SKM-1 (cell line): ENCODE measurements at regions not wholly inside any gene's neighbourhood (a gene's known extent, or its start where the extent isn't known, plus 50 kb on each side); places are given as distances from the start of the nearest gene placed in this dataset.
"Not testable (repeated sequence)": the region's sequence is repeated elsewhere in the genome, so short reads cannot be mapped to it uniquely, and the experiment has no call there.

ENCODE experiments used
- DNase-seq: peaks from one replicate; lab custom pipeline; 2025; ENCODE audit not compliant: unreplicated experiment; lab: John Stamatoyannopoulos, UW

GRCh38 chr12:90515199-90516175 is 439.5 kb downstream of the CCER1 start:
- DNase-seq, result no peak

DNA sequence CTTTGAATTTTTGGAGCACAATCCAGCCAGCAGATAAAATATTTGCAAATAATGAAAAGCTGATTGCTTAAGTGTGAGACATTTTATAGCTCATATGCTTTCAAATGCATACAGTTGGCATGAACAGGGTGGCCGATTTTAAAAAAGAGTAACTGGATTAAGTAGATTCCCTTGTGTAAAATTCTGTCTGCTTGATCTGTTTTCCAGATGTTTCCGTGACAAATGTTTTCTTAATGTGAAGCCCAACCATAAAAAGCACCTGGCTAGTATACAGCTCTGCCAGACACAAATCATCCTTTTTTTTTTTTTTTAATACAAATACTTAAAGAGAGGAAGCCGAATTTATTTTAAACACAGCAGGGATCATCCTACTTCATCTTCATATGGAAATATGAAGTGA is 440.7 kb downstream of the CCER1 start:
- DNase-seq, result no peak

DNA sequence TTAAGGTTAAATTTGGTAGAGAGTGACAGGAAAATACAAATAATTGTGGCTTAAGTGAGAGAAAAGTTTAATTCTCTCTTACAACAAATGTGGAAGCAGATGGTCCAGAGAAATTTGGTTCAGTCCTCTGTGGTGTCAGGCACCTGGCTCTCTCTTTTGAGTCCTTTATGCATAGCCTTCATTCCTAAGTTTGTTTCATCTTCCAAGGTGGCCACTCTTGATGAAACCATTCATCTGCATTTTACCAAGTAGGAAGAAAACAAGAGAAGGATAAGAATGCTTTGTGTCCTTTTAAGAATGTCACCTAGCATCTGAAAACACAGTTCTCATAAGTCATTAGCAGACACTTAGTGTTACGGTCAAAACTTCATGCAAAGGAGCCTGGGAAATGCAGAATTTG is 442.5 kb downstream of the CCER1 start:
- no peak for DNase-seq

DNA sequence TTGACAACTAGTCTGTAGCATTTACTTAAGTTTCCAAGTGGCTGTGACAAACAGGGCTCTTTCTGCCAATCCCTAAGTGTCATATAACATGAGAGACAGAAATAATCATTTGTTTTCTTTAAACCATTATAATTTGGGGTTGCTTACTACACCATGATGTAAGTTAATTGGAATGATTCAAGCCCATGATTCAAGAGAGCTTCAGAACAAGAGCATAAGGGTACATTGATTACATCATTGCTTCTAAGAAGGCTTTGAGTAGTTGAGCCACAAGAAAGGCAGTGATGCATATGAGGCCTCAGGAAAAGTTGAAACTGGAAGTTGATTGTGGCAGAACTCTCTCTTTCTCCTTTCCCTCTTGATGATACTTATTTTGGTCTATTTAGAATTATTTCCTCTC is 444.0 kb downstream of the CCER1 start:
- DNase-seq, result no peak

- DNase-seq, result no peak
Observed at GRCh38 chr12:90504806-90505205, 450.2 kb downstream of the CCER1 start.

DNA sequence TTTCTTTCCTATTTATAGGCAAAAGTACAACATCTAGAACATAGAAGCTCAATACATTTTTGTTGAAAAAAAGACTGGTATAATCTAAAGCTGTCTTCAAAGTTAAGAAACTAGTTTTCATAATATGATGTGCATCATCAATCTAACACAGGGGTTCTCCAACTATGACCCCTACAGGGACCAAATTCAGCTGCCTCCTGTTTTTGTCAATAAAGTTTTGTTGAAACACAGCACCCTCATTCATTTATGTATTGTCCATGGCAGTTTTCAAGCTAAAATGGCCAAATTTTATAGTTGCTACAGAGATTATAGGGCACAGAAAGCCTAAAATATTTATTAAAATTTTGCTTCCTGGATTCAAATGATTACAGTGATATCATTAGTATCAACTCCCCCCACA is 452.9 kb downstream of the CCER1 start:
- no peak for DNase-seq

DNA sequence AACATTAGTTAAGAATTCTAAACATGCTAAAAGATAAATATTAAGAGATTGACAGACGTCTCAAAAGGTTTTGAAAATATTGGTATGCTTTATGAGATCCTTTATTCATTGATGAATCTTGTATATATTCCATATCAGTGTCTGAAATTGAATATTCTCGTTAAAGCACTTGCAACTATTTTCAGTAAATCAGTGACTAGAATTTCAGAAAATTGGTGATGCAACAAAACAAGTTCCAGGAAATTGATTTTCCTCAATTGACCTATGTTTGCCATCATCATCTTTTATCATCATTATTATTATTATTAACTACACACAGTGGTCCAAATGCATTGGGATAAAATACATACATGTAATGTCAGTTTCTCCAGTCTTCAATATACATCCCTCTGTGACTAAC is 453.6 kb downstream of the CCER1 start:
- no peak for DNase-seq

DNA sequence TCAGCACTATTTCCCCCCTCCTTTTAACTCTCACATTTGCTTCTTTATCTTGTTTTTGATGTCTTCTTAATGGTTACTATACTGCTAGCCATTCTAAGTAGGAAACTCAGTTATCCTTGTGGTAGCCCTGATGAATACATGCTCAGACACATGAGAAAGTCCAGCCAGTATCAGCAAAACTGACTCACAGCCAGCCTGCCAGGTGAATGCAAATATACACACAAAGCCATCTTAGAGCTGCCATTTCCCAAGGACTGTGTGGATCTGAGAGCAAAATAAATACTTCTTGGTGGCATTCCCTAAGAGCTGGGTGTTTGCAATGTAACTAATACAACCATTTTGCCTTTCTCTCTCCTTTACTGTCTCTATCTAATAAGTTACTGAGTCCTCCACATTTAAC is 455.2 kb downstream of the CCER1 start:
- DNase-seq, result no peak

GRCh38 chr12:90497923-90498545 is 456.9 kb downstream of the CCER1 start:
- DNase-seq, result no peak

GRCh38 chr12:90490355-90490754 is 464.6 kb downstream of the CCER1 start:
- no peak for DNase-seq

DNA sequence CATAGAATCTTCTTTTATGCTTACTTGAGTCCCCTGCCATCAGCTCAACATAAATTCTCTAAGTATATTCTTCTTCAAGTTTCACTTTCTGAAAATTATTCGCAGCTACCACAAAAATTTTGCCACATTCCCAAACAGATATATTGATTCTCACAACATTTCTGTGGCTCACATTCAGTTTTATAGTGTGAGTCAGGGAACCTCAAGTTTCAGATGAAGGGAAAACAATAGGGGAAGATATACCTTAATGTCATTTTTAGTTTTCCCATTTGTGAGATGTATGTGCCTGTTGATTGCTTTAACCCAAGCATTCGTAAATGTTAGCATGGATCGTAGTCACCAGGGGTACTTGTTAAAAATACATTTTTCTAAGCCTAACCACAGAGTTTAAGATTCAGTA is 465.8 kb downstream of the CCER1 start:
- DNase-seq, result no peak

DNA sequence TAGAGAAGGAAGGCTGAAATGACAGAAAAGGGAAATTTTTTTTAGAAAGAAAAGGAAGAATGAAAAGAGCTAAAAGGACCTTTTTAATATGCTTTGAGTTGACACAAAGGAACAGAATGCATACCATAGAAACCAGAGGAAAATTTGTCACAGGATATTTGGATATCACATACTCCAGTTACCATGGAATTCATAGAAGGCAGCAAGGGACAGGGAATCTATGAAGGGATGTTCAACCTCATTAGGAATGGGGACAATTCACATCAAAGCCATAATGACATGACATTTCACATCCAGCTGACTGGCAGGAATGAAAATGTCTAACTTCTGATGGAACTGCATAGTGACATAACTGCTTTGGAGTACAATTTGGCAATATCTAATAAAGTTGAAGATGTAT is 469.4 kb downstream of the CCER1 start:
- DNase-seq, result no peak

- DNase-seq, result no peak
Observed at GRCh38 chr12:90484094-90484493, 470.9 kb downstream of the CCER1 start.

GRCh38 chr12:90481748-90482147 is 473.2 kb downstream of the CCER1 start:
- DNase-seq, result no peak

GRCh38 chr12:90479237-90479636 is 475.7 kb downstream of the CCER1 start:
- DNase-seq, result no peak

DNA sequence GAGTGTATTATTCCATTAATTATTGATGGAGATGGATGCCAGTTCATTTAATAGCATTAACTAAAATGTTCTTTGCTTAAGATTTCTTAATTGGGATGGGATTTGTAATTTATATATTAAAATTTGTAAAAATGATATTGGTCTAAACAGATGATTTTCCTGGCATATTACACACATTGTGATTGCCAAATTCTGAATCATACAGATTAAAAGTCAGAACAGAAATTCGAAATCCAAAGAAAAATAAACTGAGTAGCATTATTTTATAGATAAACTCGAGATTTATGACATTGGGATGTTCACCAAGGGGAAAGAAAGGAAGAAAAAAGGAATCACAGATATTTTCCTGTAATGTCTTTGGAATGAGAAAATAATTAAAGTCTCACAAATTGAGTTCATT is 481.1 kb downstream of the CCER1 start:
- DNase-seq, result no peak

GRCh38 chr12:90460681-90461080 is 494.3 kb downstream of the CCER1 start:
- DNase-seq, result no peak

GRCh38 chr12:90456248-90456647 is 498.7 kb downstream of the CCER1 start:
- DNase-seq, result no peak

- no peak for DNase-seq
Observed at GRCh38 chr12:90455756-90456155, 499.2 kb downstream of the CCER1 start.

DNA sequence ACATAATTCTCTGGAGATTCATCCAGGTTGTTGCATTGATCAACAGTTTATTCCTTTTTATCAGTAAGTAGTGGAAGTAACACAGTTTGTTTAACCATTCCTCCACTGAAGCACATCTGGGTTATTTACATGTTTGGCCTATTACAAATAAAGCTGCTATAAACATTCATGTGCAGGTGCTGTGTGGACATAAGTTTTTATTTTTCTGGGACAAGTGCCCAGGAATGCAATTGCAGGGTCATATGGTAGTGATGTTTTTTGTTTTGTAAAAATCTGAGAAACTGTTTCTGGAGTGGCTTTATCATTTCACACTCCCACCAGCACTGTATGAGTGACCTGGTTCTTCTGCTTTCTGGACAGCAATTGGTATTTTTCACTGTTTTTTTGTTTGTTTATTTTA is 505.4 kb downstream of the CCER1 start:
- DNase-seq, result no peak

DNA sequence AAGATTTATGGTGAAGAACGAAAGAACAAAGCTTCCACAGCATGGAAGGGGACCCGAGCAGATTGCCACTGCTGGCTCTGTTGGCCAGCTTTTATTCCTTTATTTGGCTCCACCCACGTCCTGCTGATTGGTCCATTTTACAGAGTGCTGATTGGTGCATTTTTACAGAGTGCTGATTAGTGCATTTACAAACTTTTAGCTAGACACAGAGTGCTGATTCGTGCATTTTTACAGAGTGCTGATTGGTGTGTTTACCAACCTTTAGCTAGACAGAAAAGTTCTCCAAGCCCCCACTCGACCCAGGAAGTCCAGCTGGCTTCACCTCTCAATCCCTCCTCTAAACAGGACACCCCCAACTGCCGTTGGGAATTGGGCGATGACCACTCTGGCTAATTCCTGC is 511.5 kb downstream of the CCER1 start:
- DNase-seq, result not testable (repeated sequence)

GRCh38 chr12:90441431-90441830 is 513.5 kb downstream of the CCER1 start:
- DNase-seq, result no peak
